Ovary (tissue), 3 donors: ENCODE measurements at regions not wholly inside any gene's neighbourhood (a gene's known extent, or its start where the extent isn't known, plus 50 kb on each side); places are given as distances from the start of the nearest gene placed in this dataset.

ENCODE experiments used
- POLR2A ChIP-seq: fragments of 450-650 bp; IDR thresholded peaks from one replicate; pipeline ENCODE4 v1.6.1; 2017; ENCODE audit warnings: antibody characterized with exemption, mild to moderate bottlenecking, moderate library complexity
- TF ChIP-seq, protein P1 (sequence below), 3 donors: fragments of 450-650 bp in 2 of 3; fragments of 200-600 bp in 1 of 3; IDR thresholded peaks; one replicate each; pipeline versions ENCODE4 v1.5.1 to v1.8.0; 2016 to 2022; ENCODE audit warnings: antibody characterized with exemption in 3 of 3, mild to moderate bottlenecking in 1 of 3
- donor health status: DM: no; HTN: no; CAD: no.

DNA sequence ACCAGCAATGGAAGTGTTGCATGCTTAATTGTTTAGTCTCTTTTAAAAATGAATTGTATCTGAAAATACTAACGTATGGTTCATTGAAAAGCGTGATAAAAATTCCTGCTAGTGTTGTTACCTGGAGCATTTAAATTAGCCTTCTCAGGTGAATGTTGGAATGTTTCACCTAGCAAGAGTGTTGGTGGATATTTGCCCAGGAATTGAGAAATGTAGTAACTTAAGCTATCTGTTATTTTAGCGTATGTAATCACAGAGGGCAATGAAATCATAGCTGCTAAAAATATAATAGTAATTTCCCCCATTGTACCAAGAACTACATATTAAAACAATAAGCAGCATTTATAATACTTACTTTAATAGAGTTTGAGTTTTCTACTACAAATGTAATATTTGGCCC lies 166.1 kb upstream of the KIAA1217 start:
- TF ChIP-seq, protein P1, sequence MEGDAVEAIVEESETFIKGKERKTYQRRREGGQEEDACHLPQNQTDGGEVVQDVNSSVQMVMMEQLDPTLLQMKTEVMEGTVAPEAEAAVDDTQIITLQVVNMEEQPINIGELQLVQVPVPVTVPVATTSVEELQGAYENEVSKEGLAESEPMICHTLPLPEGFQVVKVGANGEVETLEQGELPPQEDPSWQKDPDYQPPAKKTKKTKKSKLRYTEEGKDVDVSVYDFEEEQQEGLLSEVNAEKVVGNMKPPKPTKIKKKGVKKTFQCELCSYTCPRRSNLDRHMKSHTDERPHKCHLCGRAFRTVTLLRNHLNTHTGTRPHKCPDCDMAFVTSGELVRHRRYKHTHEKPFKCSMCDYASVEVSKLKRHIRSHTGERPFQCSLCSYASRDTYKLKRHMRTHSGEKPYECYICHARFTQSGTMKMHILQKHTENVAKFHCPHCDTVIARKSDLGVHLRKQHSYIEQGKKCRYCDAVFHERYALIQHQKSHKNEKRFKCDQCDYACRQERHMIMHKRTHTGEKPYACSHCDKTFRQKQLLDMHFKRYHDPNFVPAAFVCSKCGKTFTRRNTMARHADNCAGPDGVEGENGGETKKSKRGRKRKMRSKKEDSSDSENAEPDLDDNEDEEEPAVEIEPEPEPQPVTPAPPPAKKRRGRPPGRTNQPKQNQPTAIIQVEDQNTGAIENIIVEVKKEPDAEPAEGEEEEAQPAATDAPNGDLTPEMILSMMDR (IDR thresholded peaks at IDR 0.05), result no peak
- TF ChIP-seq POLR2A, result no peak
